H9 (cell line): ENCODE measurements at regions not wholly inside any gene's neighbourhood (a gene's known extent, or its start where the extent isn't known, plus 50 kb on each side); places are given as distances from the start of the nearest gene placed in this dataset.

Source experiments
- DNase-seq: peaks from one replicate; pipeline ENCODE4 v3.0.0-alpha.2; 2017
- H2AFZ ChIP-seq: one replicate; pipeline ENCODE4 v1.6.1; 2013; ENCODE audit warnings: mild to moderate bottlenecking, low read length, control low read depth, moderate library complexity
- H2AK5ac ChIP-seq: 2 replicates; pipeline ENCODE4 v1.6.1; 2013; ENCODE audit warnings: low read length, control low read depth, mixed read lengths; ENCODE audit not compliant: insufficient read length
- H2BK120ac ChIP-seq: one replicate; pipeline ENCODE4 v1.6.1; 2013; ENCODE audit warnings: low read depth, mild to moderate bottlenecking, low read length, control low read depth, inconsistent platforms; ENCODE audit not compliant: poor library complexity, severe bottlenecking
- H2BK12ac ChIP-seq: 2 replicates; pipeline ENCODE4 v1.6.1; 2013; ENCODE audit warnings: low read length, control low read depth, mixed read lengths, low read depth; ENCODE audit not compliant: insufficient read length
- H2BK15ac ChIP-seq: 2 replicates; pipeline ENCODE4 v1.6.1; 2013; ENCODE audit warnings: low read depth, low read length, control low read depth
- H2BK20ac ChIP-seq: one replicate; pipeline ENCODE4 v1.6.1; 2013; ENCODE audit warnings: low read depth, mild to moderate bottlenecking, low read length, control low read depth, inconsistent platforms; ENCODE audit not compliant: poor library complexity, severe bottlenecking
- H2BK5ac ChIP-seq: 2 replicates; pipeline ENCODE4 v1.6.1; 2013; ENCODE audit warnings: low read length, control low read depth, mixed read lengths; ENCODE audit not compliant: insufficient read length
- H3K14ac ChIP-seq: 2 replicates; pipeline ENCODE4 v1.6.1; 2013; ENCODE audit warnings: low read length, control low read depth; ENCODE audit not compliant: insufficient read depth
- H3K18ac ChIP-seq: 2 replicates; pipeline ENCODE4 v1.6.1; 2013; ENCODE audit warnings: low read depth, mild to moderate bottlenecking, mixed read lengths, low read length, control low read depth; ENCODE audit not compliant: insufficient read length
- H3K23ac ChIP-seq: 2 replicates; pipeline ENCODE4 v1.6.1; 2013; ENCODE audit warnings: low read length, control low read depth, mixed read lengths, low read depth; ENCODE audit not compliant: insufficient read length
- H3K23me2 ChIP-seq: 2 replicates; pipeline ENCODE4 v1.6.1; 2013; ENCODE audit warnings: low read depth, mild to moderate bottlenecking, mixed read lengths, low read length, control low read depth; ENCODE audit not compliant: insufficient read length, poor library complexity, severe bottlenecking
- H3K27ac ChIP-seq: 2 replicates; pipeline ENCODE4 v1.5.1; 2013; ENCODE audit warnings: low read length, control low read depth, mixed read lengths, low read depth; ENCODE audit not compliant: insufficient read length
- H3K27me3 ChIP-seq: 2 replicates; pipeline ENCODE4 v1.6.1; 2013; ENCODE audit warnings: low read length, control low read depth, inconsistent platforms; ENCODE audit not compliant: insufficient read depth
- H3K4ac ChIP-seq: 2 replicates; pipeline ENCODE4 v1.6.1; 2013; ENCODE audit warnings: low read depth, mild to moderate bottlenecking, control low read depth, inconsistent platforms, low read length, moderate library complexity
- H3K4me1 ChIP-seq: 2 replicates; pipeline ENCODE4 v1.6.1; 2013; ENCODE audit warnings: low read length, control low read depth, inconsistent platforms; ENCODE audit not compliant: insufficient read depth
- H3K4me2 ChIP-seq: 2 replicates; pipeline ENCODE4 v1.6.1; 2013; ENCODE audit warnings: low read length, control low read depth, mixed read lengths; ENCODE audit not compliant: insufficient read length, insufficient read depth
- H3K56ac ChIP-seq: 2 replicates; pipeline ENCODE4 v1.6.1; 2013; ENCODE audit warnings: low read depth, mild to moderate bottlenecking, mixed read lengths, low read length, control low read depth; ENCODE audit not compliant: insufficient read length
- H3K79me1 ChIP-seq: 2 replicates; pipeline ENCODE4 v1.6.1; 2013; ENCODE audit warnings: low read depth, mild to moderate bottlenecking, moderate library complexity, low read length, control low read depth, inconsistent platforms; ENCODE audit not compliant: insufficient read depth, poor library complexity, severe bottlenecking
- H3K79me2 ChIP-seq: 2 replicates; pipeline ENCODE4 v1.6.1; 2013; ENCODE audit warnings: low read length, control low read depth, inconsistent platforms; ENCODE audit not compliant: insufficient read depth
- H3K9ac ChIP-seq: 2 replicates; pipeline ENCODE4 v1.6.1; 2013; ENCODE audit warnings: low read length, control low read depth, mixed read lengths; ENCODE audit not compliant: insufficient read length; ENCODE audit errors: extremely low read depth
- H3K9me3 ChIP-seq: one replicate; pipeline ENCODE4 v1.6.1; 2013; ENCODE audit warnings: low read depth, low read length, inconsistent platforms; ENCODE audit not compliant: control insufficient read depth
- H3T11ph ChIP-seq: one replicate; pipeline ENCODE4 v1.6.1; 2013; ENCODE audit warnings: mild to moderate bottlenecking, low read length, control low read depth, inconsistent platforms
- H4K20me1 ChIP-seq: one replicate; pipeline ENCODE4 v1.6.1; 2013; ENCODE audit not compliant: control insufficient read depth, insufficient read length, insufficient read depth
- H4K5ac ChIP-seq: 2 replicates; pipeline ENCODE4 v1.6.1; 2013; ENCODE audit warnings: low read depth, mild to moderate bottlenecking, mixed read lengths, low read length, control low read depth; ENCODE audit not compliant: insufficient read length
- H4K8ac ChIP-seq: replicated peaks from 2 replicates; pipeline ENCODE4 v1.6.1; 2013; ENCODE audit warnings: low read length, control low read depth, mixed read lengths, low read depth; ENCODE audit not compliant: insufficient read length
- H4K91ac ChIP-seq: 2 replicates; pipeline ENCODE4 v1.6.1; 2013; ENCODE audit warnings: low read depth, mild to moderate bottlenecking, moderate library complexity, mixed read lengths, low read length, control low read depth; ENCODE audit not compliant: insufficient read length
- H3K27ac Mint-ChIP-seq, 3 experiments: 2 replicates in 2 of 3; 3 replicates in 1 of 3; pipeline ENCODE4 v1.8.0; 2020 to 2021; ENCODE audit warnings: mixed read lengths in 3 of 3, mild to moderate bottlenecking in 1 of 3, moderate library complexity in 1 of 3
- H3K27me3 Mint-ChIP-seq: 2 replicates; pipeline ENCODE4 v1.8.0; 2021; ENCODE audit warnings: low read depth, mild to moderate bottlenecking, moderate library complexity, mixed read lengths
- H3K36me3 Mint-ChIP-seq, 3 experiments: 2 replicates in 2 of 3; 3 replicates in 1 of 3; pipeline ENCODE4 v1.8.0; 2020 to 2021; ENCODE audit warnings: low read depth in 3 of 3, mixed read lengths in 3 of 3; ENCODE audit not compliant: insufficient read depth in 1 of 3
- H3K4me1 Mint-ChIP-seq, 2 experiments: 2 replicates each; pipeline ENCODE4 v1.8.0; 2020; ENCODE audit warnings: mixed read lengths in 2 of 2
- H3K4me3 Mint-ChIP-seq, 2 experiments: 2 replicates in 1 of 2; 3 replicates in 1 of 2; pipeline ENCODE4 v1.8.0; 2020 to 2021; ENCODE audit warnings: mild to moderate bottlenecking in 2 of 2, mixed read lengths in 2 of 2, moderate library complexity in 1 of 2
- H3K9me3 Mint-ChIP-seq, 2 experiments: 2 replicates in 1 of 2; 3 replicates in 1 of 2; pipeline ENCODE4 v1.8.0; 2020; ENCODE audit warnings: mild to moderate bottlenecking in 2 of 2, mixed read lengths in 2 of 2, moderate library complexity in 1 of 2
- WGBS: extraction: QIAGEN DNeasy Blood & Tissue Kit; methylation state at CpG from one replicate; pipeline ENCODE4 v1.1.7; 2013; ENCODE audit warnings: missing lambda C conversion rate, low lambda C conversion rate, mixed read lengths; ENCODE audit not compliant: insufficient read length; ENCODE audit errors: extremely low coverage; 5-methylcytosine and 5-hydroxymethylcytosine counted together
- TF ChIP-seq, protein P1 (sequence below): fragments of 200-600 bp; sonication (generic); conservative IDR thresholded peaks from 3 replicates; pipeline ENCODE4 v1.8.0; 2021; ENCODE audit warnings: antibody characterized with exemption, mild to moderate bottlenecking

DNA sequence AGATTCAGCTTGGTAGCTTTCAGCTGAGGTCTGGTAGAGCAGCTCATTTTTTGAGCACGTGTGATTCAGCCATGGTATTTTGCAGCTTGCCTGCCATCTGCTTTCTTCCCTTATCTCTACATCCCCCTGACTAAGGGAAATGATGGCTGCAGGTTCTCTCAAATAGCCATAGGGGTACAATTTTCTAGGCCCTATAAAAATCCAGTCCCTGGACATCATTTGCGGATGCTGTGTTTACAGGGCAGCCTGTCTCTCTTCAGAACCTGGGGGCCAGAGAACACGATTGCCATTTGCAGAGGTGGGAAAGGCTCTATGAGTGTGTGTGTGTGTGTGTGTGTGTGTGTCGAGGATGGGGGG lies 442.7 kb upstream of the MEIS1 start:
- Histone ChIP-seq H4K5ac (no peak overlapping the region), H3K27me3 (no peaks in the 10 kb centered on the region), H4K8ac (no peak overlapping the region), H3K79me2 (no peaks in the 10 kb centered on the region), H2BK15ac (no peak overlapping the region), H3T11ph (no peak overlapping the region), H4K20me1 (no peaks in the 10 kb centered on the region), H3K9me3 (no peaks in the 10 kb centered on the region), H3K4me1 (peaks cover 2% of the 10 kb centered on the region; the same call in 1 of the 2 replicates), H2BK20ac (no peak overlapping the region), H3K18ac (no peak overlapping the region), H3K23me2 (no peaks in the 10 kb centered on the region), H2BK120ac (no peak overlapping the region), H3K4me2 (no peak overlapping the region), H3K23ac (no peak overlapping the region), H2AFZ (no peak overlapping the region), H3K14ac (no peak overlapping the region), H2BK5ac (no peak overlapping the region), H3K9ac (no peak overlapping the region), H3K79me1 (no peaks in the 10 kb centered on the region), H4K91ac (no peak overlapping the region), H3K56ac (no peak overlapping the region), H2AK5ac (no peak overlapping the region), H3K4ac (no peak overlapping the region), H2BK12ac (no peak overlapping the region), H3K27ac (no peak overlapping the region)
- Mint-ChIP-seq H3K9me3 (peaks cover 4 to 11% of the 10 kb centered on the region in 2 experiments; a peak in 4 of 5 replicates), H3K4me1 (peaks cover 8 to 12% of the 10 kb centered on the region in 2 experiments), H3K4me3 (no peak overlapping the region), H3K36me3 (no peaks in the 10 kb centered on the region), H3K27me3 (no peaks in the 10 kb centered on the region; the same call in 1 of the 2 replicates), H3K27ac (no peak overlapping the region; a peak in 1 of 7 replicates)
- WGBS = no CpG with 5 or more reads among the region's 4 CpGs
- TF ChIP-seq, protein P1, sequence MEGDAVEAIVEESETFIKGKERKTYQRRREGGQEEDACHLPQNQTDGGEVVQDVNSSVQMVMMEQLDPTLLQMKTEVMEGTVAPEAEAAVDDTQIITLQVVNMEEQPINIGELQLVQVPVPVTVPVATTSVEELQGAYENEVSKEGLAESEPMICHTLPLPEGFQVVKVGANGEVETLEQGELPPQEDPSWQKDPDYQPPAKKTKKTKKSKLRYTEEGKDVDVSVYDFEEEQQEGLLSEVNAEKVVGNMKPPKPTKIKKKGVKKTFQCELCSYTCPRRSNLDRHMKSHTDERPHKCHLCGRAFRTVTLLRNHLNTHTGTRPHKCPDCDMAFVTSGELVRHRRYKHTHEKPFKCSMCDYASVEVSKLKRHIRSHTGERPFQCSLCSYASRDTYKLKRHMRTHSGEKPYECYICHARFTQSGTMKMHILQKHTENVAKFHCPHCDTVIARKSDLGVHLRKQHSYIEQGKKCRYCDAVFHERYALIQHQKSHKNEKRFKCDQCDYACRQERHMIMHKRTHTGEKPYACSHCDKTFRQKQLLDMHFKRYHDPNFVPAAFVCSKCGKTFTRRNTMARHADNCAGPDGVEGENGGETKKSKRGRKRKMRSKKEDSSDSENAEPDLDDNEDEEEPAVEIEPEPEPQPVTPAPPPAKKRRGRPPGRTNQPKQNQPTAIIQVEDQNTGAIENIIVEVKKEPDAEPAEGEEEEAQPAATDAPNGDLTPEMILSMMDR = no peak
- no peak for DNase-seq
